GM21381 (cell line): ENCODE measurements at regions not wholly inside any gene's neighbourhood (a gene's known extent, or its start where the extent isn't known, plus 50 kb on each side); places are given as distances from the start of the nearest gene placed in this dataset.

Experiments
- ATAC-seq: cut with Tn5 transposase; IDR thresholded peaks from one replicate; pipeline ENCODE4 v1.9.1; 2021; ENCODE audit warnings: mild to moderate bottlenecking, moderate library complexity; ENCODE audit not compliant: unreplicated experiment

DNA sequence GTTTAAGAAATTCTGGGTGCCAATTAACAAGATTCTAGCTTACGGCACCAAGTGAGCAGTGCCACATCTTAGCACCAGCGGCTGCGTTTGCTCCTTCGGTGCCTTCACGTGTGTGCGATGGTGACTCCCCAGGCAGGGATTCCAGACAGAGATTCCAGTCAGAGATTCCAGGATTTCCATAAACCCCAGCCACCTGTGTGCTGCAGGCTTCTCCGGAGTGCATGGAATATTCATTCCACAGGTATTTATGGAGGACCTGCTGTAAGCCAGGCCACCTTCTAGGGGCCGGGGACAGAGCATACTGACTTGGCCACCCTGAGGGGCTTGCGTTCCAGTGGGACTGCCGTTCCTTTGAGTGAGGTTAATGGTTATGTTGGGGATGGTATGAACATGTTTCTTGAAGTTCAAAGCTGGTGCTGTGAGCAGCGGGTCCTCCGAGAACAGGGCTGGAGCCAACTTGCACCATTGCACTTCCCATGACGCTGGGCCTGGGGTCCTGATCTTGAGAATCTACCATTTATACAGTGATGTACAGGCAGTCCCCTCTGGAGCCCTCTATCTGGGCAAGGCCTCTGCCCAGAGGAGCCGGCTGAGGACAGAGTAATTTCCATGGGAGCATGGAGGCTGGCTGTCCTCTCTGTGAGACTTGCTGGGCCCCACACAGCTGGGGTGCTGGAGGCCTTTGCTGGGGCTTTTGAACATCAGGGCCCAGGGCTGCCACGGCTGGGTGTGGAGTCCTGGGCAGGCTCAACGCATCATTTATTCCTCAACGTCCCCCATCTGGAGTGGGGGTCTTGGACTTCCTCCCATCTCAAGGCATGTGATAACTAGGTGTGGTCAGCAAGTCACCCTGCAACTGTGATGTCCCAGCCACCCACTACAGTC is 58.8 kb upstream of the AJAP1 start:
- ATAC-seq: no peak

DNA sequence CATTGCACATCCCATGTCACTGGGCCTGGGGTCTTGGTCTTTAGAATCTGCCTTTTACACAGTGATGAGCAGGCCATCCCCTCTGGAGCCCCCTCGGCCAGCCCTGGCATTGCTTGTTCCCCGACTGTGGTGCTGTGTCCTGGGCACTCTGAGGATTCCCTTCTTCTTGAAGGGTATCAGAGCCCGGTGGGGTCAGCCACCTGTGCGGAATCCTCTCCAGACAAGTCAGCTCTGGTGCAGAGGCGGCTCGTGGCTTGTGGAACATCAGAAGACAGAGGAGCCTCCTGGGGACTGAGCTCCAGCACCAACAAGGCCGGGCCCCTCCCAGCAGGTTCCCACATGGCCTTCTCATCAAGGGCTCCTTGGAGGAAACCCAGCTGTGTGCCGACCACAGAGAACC is 57.9 kb upstream of the AJAP1 start:
- no peak for ATAC-seq

GRCh38 chr1:4597020-4597419 is 57.4 kb upstream of the AJAP1 start:
- ATAC-seq: no peak

- no peak for ATAC-seq
These were observed 55.8 kb upstream of the AJAP1 start for GRCh38 chr1:4598561-4598960.

- ATAC-seq: no peak
These were observed 54.9 kb upstream of the AJAP1 start for GRCh38 chr1:4599521-4599920.

GRCh38 chr1:4599951-4600481 is 54.4 kb upstream of the AJAP1 start:
- ATAC-seq: no peak

- ATAC-seq: no peak
These were observed 53.6 kb upstream of the AJAP1 start for GRCh38 chr1:4600615-4601460.

- no peak for ATAC-seq
These were observed 52.5 kb upstream of the AJAP1 start for GRCh38 chr1:4601941-4602340.

- ATAC-seq: no peak
These were observed 51.7 kb upstream of the AJAP1 start for GRCh38 chr1:4602462-4603294.

DNA sequence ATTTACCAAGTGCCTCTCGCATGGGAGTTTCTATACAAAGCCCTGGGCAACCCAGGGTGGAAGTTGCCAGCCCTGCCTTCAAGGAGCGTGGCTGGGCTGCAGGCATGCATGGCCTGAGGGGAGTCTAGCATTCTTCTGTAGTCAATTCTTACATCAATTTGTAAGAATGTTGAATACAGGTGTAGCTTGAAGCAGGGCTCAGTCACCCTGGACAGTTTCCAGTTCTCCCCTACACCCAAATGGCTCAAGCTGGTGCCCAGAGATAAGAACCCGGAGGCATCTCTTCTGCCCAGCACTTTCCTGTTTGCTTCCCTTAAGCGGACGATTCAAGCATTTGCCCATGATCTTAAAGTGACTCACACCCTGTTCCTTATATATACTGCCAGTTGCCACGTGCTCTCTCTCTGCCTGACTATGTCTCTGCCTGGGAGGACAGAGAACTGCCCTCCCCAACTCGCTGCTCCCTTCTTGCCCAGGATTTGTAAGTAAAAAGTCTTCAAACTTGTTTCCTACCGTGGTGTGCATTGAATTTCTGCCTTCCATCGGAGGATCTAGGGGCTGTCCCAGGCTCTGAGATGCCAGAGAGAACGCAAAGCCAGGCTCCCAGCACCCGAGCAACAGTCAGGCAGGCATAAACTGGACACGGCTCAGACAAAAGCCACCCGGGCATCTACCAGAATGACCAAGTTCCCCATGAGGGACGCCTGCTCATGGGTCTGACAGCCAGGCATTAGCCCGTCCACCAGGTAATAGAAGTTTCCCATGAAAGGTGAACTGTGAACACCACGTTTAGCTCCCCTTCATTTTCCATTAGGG is 50.9 kb upstream of the AJAP1 start:
- no peak for ATAC-seq
